DMS153 (cell line): ENCODE measurements at regions not wholly inside any gene's neighbourhood (a gene's known extent, or its start where the extent isn't known, plus 50 kb on each side); places are given as distances from the start of the nearest gene placed in this dataset.
"Not testable (repeated sequence)": the region's sequence is repeated elsewhere in the genome, so short reads cannot be mapped to it uniquely, and the experiment has no call there.

Source experiments
- DNase-seq: peaks from one replicate; lab custom pipeline; 2025; lab: John Stamatoyannopoulos, UW

DNA sequence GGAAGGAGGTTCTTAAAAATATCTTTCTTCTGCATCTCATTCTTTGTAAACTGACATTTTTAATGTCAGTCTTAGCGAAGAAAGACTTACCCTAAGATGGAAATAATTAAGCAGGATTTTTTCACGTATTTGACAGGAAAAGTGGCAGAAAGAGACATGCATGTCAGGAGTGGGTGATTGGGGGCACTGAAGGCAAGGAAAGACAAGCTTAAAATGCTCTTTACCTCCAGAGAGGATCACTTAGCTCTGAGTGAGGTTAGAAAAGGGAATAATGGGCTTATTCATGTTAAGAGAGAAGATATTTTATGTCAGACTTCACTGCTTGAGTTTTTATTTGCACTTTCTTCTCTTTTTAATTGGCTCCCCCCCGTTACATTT lies 1358.2 kb upstream of the TMEM132C start:
- DNase-seq: no peak

DNA sequence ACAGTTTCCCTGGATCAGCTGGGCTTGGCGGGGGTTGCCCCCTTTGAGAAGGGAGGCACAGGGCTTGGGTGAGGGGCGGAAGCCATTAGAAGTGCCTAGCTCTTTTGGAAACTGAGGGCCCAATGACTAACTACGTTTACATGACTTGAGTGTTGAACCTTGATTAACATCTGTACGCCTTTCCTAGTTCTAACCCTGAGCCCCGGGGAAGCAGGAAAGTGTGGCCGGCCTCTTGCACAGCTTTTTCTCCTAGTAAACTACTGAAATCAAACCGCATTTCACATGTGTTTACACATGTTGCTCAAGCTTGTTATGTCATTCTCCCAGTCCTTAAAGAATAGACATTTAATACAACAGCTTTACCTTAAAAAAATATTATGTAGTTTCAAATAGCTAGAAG lies 1356.4 kb upstream of the TMEM132C start:
- no peak for DNase-seq

DNA sequence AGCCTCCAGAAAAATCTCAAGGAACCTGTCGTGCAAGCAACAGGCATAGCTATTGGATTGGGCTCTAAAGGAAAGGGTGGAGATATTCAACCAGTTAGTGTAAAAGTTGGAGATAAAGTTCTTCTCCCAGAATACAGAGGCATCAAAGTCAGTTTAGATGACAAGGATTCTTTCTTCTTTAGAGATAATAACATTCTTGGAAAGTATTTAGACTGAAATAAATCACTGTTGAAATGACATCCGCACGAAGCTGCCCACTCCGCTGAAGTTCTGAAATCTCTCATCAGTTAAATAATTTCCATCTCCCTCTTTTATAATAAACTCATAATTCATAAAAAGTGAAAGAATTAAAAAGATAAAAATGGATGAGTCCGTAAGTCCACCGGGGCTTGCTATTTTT lies 1354.9 kb upstream of the TMEM132C start:
- no peak for DNase-seq

DNA sequence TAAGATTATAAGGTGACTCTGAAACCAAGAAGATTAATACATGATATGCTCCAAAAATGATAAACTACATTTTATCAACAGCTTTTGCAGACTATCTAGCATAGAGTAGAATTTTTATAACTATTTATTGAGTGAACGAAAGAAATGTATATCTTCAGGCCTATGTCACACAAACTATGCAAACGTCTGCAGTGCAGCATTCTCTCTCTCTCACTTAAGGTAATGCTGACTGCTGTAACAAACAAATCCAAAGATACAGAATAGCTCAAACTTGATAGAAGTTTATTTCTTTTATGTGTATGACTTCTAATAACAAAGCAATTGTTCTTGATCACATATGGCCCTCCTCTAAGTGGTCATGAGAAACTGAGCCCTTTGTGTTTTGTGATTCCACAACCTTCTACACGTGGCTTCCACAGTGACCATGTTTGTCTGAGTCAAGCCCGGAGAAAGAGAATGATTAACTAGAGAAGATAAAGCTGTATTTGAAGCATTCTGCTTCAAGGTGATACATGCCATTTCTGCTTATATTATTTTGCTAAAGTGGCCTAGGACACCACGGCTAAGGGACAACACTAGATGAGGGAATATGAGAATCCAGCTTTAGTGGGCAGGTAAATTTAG lies 1352.7 kb upstream of the TMEM132C start:
- DNase-seq: no peak

DNA sequence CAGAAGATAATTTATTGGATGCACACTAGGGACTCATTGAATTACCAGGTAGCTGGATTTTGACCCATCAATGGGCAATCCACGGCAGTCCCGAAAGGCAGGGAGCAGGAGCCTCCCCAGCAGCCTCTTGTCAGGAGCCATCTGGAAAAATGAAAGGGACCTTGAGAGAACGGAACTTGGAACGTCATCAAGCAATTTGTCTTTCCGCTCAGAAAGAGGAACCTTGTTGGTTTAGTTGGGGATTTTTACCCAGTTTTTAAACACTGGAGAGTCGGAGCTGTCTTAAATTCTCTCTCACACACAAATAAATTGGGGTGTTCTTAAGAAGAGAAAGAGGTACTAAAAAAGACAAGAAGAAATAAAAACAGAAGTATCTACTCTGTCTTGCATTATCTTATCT lies 1351.7 kb upstream of the TMEM132C start:
- DNase-seq: no peak

DNA sequence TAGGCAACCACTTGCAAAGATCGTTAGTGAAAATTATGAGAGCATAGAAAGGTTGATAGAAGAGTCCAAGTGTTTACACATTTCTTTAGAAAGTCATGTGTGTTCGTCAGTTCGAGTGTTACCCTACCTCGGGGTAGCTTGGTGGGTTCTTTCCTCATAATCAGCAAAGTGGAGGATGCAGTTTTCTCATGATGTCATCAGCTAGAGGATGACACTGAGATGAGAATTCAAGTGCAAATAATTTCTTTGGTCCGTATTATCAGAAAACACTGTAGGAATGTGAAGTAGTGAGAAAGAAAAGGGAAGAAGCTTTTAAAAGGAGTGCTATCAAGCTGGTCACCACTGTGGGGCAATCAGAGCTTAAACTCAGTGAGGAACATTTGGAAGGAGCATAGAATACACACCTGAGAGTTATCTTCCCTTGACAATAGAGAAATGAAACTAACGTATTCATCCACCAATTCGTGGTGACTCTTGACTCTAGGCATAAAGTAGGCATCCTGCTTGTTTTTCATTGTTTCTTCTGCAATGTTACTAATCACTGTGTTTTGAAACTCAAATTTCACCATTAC lies 1340.9 kb upstream of the TMEM132C start:
- no peak for DNase-seq

DNA sequence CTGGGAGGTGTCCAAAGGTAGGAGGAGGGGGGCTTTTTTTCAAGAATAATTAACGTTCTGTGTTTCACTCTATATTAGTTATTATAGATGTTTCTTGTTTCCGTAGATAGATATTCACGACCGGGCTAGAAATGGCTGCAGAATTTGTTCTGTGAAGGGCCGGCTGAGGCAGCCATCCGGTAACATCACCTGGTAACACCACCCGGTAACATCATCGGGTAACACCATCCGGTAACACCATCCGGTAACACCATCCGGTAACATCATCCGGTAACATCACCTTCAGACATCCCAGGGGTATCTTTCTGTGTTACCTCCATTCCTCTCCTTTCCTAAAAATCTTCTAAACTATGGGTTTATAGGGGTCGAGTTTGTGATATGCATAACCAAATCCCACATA lies 1336.7 kb upstream of the TMEM132C start:
- DNase-seq: no peak

DNA sequence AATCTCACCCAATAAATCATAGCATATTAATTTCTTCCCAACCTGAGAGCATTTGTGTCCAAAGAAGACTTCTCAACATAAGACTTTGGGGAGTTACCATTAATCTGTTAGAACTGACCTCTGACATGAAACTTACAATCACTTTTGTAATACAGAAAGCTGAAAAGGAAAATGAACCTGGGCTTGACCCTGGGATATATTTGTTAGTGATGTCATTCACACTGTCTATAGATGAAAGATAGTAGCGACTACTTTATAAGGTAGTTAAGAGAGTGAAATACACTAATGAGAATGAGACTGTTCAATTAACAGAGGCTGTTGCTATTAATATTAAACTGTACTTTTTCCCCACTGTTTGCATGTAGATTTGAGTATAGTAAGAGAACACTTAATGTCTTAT lies 1334.8 kb upstream of the TMEM132C start:
- no peak for DNase-seq

DNA sequence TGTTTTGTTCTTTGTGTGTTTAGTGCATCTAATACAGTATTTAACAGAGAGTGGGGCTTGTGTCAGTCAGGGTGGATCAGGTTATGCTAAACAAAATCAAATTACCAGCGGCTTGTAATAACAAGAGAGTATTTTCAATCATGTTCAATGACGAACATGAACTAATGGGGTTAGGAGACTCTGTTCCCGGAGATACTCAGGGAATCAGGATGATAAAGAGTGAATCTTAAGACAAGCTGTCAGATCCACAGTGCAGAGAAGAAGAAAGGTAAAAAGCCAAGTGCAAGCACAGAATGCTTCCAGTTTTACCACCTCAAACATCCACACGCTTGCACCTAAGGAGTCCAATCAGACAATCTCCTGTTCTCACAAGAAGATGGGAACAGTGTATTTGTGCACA lies 1331.5 kb upstream of the TMEM132C start:
- no peak for DNase-seq

DNA sequence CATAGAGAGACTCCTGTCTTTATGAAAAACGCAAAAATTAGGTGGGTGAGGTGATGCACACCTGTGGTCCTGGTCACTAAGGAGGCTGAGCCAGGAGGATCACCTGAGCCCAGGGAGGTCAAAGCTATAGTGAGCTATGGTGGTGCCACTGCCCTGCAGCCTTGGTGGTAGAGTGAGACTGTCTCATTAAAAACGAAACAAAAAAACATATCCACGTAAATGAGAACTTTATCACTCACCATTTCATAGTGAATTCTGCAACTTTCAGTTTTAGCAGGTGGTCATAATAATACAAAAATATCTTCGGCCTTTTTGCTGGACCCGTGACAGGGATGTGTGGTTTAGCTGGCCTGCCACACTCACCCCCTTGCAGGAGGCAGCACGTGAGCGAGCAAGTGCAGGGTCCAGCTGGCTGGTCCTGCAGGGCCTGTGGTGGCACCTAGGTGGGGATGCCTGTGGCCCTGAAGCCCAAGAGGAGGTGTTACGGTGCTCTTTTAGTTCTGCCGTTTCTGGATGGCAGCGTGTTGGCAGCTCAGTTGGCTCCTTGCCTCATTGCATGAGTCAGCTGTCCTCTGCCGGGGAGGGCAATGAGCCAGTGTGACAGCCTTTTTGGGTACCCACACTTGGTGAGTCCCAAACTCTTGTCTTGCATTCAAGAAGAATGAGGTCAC lies 1330.7 kb upstream of the TMEM132C start:
- no peak for DNase-seq

DNA sequence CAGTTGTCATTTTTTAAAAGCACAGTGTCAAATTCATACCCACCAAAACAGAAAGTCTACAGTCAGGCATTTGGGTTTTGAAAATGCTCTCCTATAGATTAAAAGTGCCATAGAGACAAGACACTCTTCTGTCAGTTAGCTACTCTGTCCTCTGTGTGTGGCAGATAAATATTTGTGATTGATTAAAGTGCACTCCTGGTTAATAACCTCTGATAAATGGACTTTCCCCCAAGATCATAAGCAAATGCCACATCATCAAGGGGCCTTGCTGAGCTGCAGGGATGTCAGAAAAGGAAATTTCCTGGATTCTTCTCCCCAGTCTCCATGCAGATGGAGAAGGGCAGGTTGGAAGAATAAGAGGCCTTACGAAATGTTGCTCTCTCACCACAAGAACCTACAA lies 1329.5 kb upstream of the TMEM132C start:
- DNase-seq: no peak

DNA sequence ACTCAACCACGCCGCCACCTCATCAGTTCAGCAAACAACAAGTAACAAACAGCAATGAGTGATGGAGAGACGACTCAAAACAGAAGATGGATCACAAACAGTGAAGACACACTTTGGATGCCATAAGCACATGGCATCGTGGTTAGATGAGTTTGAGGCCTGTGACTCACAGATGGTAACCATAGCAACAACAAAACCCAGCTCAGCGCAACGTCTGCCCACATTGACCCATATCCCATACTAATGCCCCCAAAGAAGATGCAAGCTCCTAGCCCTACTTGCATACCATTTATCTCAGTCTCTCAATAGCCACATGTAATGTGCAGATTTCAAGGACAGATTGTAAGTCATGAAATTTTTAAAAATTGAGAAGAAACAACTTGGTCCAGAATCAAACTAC lies 1322.3 kb upstream of the TMEM132C start:
- no peak for DNase-seq

DNA sequence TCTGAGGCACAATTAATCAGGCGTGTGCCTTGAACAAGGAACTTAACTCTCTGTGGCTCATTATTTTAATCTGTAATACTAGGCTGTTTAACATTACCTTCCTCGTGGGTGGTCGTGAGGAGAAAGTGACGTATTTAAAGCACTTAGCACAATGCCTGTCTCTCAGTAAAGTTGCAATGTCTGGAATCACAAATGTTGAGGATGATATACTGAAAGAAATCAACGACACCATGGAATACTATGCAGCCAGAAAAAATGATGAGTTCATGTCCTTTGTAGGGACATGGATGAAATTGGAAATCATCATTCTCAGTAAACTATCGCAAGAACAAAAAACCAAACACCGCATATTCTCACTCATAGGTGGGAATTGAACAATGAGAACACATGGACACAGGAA lies 1320.0 kb upstream of the TMEM132C start:
- not testable (repeated sequence) for DNase-seq

DNA sequence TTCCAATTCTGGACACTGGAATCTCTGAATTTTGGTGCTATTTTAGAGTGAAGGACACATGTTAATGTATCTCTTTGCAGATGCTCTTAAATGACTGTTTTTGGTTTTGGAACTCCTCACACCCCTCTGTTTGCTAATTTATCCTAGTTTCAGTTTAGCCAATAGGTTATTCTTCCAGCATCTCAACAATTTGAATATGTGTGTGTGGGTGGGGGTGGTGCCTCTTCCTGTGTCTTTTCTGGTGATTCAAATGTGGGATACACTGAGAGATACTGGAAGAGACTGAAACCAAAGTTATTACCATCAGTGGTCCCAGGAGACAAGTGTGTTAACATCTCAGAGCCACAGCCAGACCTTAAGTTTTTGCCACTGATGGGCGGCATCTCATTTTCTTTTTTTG lies 1317.4 kb upstream of the TMEM132C start:
- no peak for DNase-seq

DNA sequence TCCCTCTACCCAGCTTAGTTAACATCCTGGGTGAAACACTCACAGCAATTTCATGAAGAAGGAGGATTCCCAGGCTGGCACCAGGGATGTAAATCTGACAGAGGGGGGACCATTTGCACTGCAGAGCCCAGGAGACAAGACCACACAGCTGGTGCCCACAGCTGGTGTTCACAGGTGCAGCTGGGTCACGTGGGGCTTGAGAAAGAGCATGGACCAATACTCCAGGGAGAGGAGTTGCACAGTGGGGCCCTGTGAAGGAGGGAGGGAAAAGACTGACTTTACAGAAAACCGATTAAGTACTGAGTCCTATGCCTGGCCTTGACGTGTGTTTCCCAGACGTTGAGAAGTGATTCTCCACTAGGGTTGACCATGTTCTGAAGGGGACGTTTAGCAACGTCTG lies 1316.7 kb upstream of the TMEM132C start:
- DNase-seq: no peak

DNA sequence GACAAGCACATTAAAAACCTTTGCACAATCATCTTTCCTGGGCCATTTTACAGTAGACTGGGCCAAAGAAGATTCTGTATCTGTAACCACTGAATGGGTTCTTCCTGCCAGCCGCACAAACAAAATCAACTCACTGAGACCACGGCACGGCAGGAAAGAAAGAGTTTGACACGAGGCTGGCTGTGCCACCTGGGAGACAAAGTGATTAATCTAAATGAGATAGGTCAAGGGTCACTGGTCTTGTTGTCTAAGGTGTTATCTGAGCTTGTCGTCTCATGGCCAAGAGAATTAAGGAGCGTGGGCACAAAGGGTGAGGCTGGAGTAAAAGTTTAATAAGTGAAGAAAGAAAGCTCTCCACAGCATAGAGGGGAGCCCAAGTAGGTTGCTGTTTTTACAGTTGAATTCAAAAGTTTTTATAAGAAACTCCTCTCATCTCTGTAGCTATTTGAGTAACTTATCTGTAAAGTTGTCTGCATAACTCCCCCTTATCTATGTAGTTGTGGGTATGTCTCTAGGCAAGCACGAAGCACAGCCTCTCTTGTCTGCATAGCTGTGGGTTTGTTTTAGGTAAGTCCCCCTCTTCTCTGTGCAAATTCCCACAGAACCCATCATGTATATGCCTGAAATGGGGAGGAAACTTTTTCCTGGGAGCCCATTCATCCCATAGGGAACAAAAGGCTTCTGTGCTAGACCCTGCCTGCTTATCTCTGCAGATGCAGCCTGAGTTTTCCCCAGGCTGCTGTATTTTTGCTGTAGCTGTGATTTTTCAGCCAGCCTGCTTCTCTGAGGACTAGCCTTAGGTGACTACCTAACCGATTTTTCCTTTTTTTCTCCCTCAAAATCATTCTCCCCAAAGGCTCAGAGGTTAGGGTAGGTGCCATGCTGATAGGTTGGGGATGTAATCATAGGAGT lies 1314.6 kb upstream of the TMEM132C start:
- no peak for DNase-seq

DNA sequence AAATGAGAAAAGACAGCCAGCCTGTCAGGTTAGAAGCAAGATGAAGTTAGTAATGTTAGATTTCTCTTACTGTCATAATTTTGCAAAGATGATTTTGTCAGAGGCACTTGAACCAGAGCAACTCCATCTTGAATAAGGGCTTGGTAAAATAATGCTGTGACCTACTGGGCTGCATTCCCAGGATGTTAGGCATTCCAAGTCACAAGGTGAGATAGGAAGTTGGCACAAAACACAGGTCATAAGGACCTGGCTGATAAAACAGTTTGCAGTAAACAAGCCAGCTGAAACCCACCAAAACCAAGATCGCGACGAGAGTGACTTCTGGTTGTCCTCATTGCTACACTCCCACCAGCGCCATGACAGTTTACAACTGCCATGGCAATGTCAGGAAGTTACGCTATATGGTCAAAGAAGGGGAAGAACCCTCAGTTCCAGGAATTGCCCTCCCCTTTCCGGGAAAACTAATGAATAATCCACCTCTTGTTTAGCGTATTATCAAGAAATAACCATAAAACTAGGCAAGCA lies 1313.5 kb upstream of the TMEM132C start:
- no peak for DNase-seq

DNA sequence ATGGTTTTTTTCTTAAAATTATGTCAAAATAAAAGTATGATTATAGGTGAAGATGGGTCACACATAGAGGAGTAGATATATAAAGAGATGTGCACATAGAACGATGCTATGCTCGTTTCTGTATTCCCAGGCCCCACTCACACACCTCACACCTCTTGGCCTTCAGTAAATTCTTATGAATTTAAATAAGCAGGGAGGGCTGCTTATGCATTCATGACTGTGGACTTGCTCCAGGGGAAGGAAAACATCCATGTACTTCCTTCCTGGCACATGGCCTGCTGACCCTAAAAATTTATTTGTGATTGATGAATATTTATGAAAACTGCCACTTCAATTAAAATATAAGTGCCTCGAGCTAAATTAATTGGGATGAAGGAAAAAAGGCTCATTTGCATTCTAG lies 1306.7 kb upstream of the TMEM132C start:
- no peak for DNase-seq

DNA sequence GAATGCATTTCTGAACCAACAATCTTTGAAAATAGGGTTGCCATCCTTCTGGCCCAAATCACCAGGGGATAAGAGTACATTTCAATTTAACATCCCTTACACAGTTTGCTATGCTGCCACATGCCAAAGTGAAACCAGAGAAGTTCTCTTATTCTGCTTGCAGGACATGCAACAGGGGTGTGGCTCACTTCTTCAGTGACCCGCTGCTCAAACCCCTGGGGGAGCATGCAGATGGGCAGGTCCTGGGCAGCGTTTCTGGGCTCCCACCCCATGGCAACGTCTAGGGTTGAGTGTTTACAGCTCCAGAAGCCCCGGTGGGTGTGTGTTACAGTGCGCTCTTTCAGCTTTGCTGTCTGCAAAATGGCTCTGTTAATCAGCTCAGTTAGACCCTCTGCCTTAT lies 1306.3 kb upstream of the TMEM132C start:
- DNase-seq: no peak

DNA sequence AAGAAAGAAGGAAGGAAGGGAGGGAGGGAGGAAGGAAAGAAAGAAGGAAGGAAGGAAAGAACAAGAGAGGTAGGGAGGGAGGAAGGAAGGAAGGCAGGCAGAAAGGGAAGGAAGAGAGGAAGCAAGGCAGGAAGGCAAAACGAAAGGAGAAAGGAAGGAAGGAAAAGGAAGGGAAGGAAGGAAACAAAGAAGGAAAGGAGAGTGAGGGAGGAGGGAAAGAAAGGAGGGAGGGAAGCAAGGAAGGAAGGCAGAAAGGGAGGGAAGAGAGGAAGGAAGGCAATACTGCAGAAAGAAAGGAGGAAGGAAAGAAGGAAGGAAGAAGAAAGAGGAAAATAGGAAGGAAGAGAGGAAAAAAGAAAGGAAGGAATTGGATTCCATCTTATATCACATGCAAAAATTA lies 1303.1 kb upstream of the TMEM132C start:
- DNase-seq: no peak

DNA sequence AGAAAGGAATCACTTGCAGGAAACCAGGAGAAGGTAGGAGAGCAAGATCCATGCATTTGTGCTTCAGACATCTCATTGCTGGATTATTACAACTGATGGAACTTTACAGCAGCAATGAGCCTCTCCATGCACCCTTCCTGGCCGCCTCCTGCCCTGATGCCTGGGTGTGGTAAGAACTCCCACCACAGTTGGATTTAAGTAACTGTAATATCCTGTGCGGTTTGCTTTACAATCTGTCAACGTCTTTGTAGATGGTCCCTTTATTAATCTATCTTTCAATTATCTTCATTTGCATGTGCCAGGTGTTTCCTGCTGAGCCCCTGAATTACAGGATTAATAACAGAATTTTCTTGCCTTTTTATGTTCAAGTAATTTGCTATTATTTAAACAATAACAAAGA lies 1300.5 kb upstream of the TMEM132C start:
- DNase-seq: no peak

DNA sequence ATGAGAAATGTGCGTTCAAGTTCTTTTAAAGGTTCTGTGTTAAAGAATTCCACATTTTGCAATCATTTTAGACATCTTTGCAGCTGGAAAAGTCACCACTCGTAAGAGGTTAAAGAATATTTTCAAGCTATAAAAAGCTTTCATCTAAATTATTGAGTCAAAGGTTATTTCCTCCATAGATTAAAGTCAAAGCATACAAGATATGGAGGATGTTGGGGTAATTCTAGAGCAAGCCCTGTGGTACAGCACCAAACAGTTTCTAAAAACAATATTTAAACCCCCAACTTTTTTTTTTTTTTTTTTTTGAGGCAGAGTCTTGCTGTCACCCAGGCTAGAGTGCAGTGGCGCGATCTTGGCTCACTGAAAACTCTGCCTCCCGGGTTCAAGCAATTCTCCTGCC lies 1299.8 kb upstream of the TMEM132C start:
- no peak for DNase-seq

DNA sequence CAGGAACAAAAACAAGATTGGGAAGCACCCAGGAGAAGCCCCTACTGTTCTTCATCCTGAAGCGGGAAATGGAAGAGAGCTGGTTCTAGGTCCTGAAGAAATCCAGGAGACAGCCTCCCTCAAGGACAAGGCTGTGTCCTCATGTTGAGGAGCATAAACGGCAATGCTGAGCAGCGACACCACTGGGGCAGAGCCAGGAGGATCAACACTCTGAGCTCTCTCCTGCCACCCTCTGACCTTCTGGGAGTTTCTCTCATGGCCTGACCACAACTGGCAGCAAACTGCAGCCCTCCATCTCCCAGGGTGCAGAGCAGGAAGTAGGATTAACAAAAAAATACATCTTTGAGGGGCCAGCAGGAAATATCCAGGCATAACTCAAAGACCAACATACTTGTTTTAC lies 1292.2 kb upstream of the TMEM132C start:
- no peak for DNase-seq
